Hepatocyte (in vitro differentiated cells): ENCODE measurements at regions not wholly inside any gene's neighbourhood (a gene's known extent, or its start where the extent isn't known, plus 50 kb on each side); places are given as distances from the start of the nearest gene placed in this dataset.

ENCODE experiments used
- EZH2 ChIP-seq: fragments of 200-600 bp; sonication (generic); IDR thresholded peaks from 2 replicates; pipeline ENCODE4 v1.6.1; 2016; ENCODE audit warnings: antibody characterized with exemption, mild to moderate bottlenecking, borderline replicate concordance
- EZH2phosphoT487 ChIP-seq: fragments of 200-600 bp; sonication (generic); IDR thresholded peaks from one replicate; pipeline ENCODE4 v1.6.1; 2018; ENCODE audit warnings: antibody characterized with exemption, mild to moderate bottlenecking, low read depth, moderate library complexity; ENCODE audit not compliant: unreplicated experiment, severe bottlenecking
- TF ChIP-seq, protein P1 (sequence below): fragments of 200-600 bp; sonication (generic); IDR thresholded peaks from 2 replicates; pipeline ENCODE4 v1.5.1; 2016; ENCODE audit warnings: antibody characterized with exemption, mild to moderate bottlenecking; ENCODE audit not compliant: poor library complexity

DNA sequence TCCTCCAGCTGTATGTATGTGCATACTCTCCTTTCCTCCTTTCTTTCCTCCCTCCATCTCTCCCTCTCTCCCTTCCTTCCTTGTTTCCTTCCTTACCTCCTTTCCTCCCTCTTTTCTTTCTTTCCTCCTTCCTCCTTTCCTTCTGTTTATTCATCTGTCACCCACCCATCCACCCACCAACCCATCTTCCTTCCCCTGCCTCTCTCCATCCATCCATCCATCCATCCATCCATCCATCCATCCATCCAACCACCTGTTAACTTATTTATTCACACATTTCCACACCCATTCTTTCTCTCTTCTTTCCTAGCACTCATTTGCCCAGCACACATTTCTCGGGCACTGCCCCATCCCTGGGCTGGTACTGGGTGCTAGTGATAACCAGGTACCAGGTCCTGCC, 443.9 kb downstream of the MIAT start:
- TF ChIP-seq, protein P1, sequence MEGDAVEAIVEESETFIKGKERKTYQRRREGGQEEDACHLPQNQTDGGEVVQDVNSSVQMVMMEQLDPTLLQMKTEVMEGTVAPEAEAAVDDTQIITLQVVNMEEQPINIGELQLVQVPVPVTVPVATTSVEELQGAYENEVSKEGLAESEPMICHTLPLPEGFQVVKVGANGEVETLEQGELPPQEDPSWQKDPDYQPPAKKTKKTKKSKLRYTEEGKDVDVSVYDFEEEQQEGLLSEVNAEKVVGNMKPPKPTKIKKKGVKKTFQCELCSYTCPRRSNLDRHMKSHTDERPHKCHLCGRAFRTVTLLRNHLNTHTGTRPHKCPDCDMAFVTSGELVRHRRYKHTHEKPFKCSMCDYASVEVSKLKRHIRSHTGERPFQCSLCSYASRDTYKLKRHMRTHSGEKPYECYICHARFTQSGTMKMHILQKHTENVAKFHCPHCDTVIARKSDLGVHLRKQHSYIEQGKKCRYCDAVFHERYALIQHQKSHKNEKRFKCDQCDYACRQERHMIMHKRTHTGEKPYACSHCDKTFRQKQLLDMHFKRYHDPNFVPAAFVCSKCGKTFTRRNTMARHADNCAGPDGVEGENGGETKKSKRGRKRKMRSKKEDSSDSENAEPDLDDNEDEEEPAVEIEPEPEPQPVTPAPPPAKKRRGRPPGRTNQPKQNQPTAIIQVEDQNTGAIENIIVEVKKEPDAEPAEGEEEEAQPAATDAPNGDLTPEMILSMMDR = no peak
- no peak for TF ChIP-seq EZH2
- no peak for TF ChIP-seq EZH2phosphoT487
